ENCODE measurements at regions not wholly inside any gene's neighbourhood (a gene's known extent, or its start where the extent isn't known, plus 50 kb on each side); places are given as distances from the start of the nearest gene placed in this dataset.

DNA sequence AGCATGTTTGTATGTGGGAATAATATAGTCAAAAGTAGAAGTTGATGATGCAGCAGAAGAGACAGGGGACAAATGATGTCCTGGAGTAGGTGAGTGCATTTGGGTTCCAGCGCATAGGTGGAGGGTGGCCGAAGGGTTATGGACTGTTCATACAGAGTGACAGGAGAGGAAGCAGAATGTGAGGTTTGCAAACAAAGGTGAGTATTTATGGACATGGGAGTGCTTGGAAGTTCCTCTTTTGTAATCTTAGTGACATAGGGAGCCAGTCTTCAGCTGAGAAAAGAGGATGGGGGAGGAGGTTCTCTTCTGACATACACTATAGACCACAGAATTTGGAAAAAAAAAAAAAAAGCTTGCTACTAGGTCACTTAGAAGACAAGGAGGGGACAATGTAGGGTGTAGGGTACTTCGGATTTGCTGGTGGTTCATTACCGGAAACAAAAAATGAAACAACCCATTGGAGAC, 331.6 kb downstream of the DLEU7 start:
- Histone ChIP-seq H3K27me3 (ENCODE audit: insufficient read depth, low read length) (no peaks in the 10 kb centered on the region), H3K9me3 (ENCODE audit: insufficient read depth, low read depth, low read length) (peaks cover 9% of the 10 kb centered on the region), H3K4me1 (ENCODE audit: insufficient read depth, low read length) (no peaks in the 10 kb centered on the region), H3K36me3 (ENCODE audit: insufficient read depth, low read depth, low read length) (no peaks in the 10 kb centered on the region), H3K9ac (ENCODE audit: low read depth, low read length) (no peak overlapping the region), H3K27ac (ENCODE audit: low read length) (no peak overlapping the region), H3K4me3 (ENCODE audit: low read length) (no peak overlapping the region)

GRCh38 chr13:50512474-50513299, 330.8 kb downstream of the DLEU7 start:
- H3K27ac ChIP-seq (ENCODE audit: low read length) = no peak overlapping the region

DNA sequence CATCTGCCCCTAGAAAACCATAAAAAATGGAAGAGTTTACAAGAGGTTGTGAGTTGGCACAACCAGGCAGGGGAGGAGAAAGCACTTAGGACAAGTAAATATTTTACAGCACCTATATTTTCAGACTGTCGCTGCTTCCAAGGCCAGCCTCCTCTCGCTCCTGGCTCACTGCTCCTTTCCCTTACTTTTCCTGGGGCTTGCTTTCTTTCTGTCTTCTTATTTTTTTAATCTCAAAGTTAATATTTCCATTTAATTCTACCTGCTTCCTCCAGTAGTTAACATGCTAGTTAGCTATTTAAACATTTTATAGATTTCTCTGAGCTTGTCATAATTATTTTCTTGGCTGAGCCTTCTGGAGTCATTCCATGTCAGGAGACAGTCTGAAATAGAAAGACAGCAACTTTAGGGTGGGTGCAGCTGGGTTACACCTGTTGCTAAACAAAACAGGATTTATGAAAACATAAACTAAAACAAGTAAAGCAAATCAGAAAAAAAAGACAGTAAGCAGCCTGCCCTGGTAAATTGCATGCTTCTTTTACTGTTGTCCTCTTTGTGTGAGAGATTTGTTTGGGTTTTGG, 330.1 kb downstream of the DLEU7 start:
- Histone ChIP-seq H3K9me3 (ENCODE audit: insufficient read depth, low read depth, low read length) (peaks cover 9% of the 10 kb centered on the region), H3K27me3 (ENCODE audit: insufficient read depth, low read length) (no peaks in the 10 kb centered on the region), H3K4me3 (ENCODE audit: low read length) (no peak overlapping the region), H3K9ac (ENCODE audit: low read depth, low read length) (no peak overlapping the region), H3K27ac (ENCODE audit: low read length) (no peak overlapping the region), H3K36me3 (ENCODE audit: insufficient read depth, low read depth, low read length) (no peaks in the 10 kb centered on the region), H3K4me1 (ENCODE audit: insufficient read depth, low read length) (no peaks in the 10 kb centered on the region)

More at GRCh38 chr13:50512474-50513299, 330.8 kb downstream of the DLEU7 start:
- no peaks in the 10 kb centered on the region for H3K27me3 ChIP-seq (ENCODE audit: insufficient read depth, low read length)
- H3K9ac ChIP-seq (ENCODE audit: low read depth, low read length) = no peak overlapping the region
- H3K4me1 ChIP-seq (ENCODE audit: insufficient read depth, low read length) = no peaks in the 10 kb centered on the region
- H3K4me3 ChIP-seq (ENCODE audit: low read length) = no peak overlapping the region
- H3K9me3 ChIP-seq (ENCODE audit: insufficient read depth, low read depth, low read length) = peaks cover 9% of the 10 kb centered on the region
- no peaks in the 10 kb centered on the region for H3K36me3 ChIP-seq (ENCODE audit: insufficient read depth, low read depth, low read length)

- no peak overlapping the region for H3K4me3 ChIP-seq (ENCODE audit: low read length)
- no peak overlapping the region for H3K27ac ChIP-seq (ENCODE audit: low read length)
- H3K36me3 ChIP-seq (ENCODE audit: insufficient read depth, low read depth, low read length) = no peaks in the 10 kb centered on the region
- no peaks in the 10 kb centered on the region for H3K27me3 ChIP-seq (ENCODE audit: insufficient read depth, low read length)
- peaks cover 3% of the 10 kb centered on the region for H3K9me3 ChIP-seq (ENCODE audit: insufficient read depth, low read depth, low read length)
- H3K4me1 ChIP-seq (ENCODE audit: insufficient read depth, low read length) = no peaks in the 10 kb centered on the region
- H3K9ac ChIP-seq (ENCODE audit: low read depth, low read length) = no peak overlapping the region
Measured at GRCh38 chr13:50514249-50514648, 329.2 kb downstream of the DLEU7 start.

GRCh38 chr13:50518131-50518530, 325.4 kb downstream of the DLEU7 start:
- Histone ChIP-seq H3K4me3 (ENCODE audit: low read length) (no peak overlapping the region), H3K9ac (ENCODE audit: low read depth, low read length) (no peak overlapping the region), H3K36me3 (ENCODE audit: insufficient read depth, low read depth, low read length) (no peaks in the 10 kb centered on the region), H3K27ac (ENCODE audit: low read length) (no peak overlapping the region), H3K27me3 (ENCODE audit: insufficient read depth, low read length) (no peaks in the 10 kb centered on the region), H3K9me3 (ENCODE audit: insufficient read depth, low read depth, low read length) (no peaks in the 10 kb centered on the region), H3K4me1 (ENCODE audit: insufficient read depth, low read length) (no peaks in the 10 kb centered on the region)

DNA sequence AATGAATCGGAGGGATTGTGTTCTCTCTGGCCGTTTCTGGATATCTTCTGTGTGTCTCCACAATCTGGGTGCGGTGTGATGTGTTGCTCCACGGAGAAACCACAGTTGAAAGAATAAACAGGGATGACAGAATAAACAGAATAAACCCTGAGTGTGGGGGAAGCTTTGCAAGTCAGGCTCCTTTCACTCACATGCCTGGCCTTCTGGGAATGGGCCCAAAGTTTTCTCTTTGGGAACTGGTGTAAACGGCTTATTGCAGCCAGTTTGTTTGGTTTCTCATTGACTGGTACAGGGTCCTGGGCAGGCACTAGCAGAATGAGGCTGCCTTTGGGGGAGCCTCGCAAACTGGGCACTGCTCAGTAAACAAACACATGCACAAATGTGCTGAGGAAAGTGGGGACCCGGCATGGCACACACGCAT, 324.7 kb downstream of the DLEU7 start:
- H3K36me3 ChIP-seq (ENCODE audit: insufficient read depth, low read depth, low read length) = no peaks in the 10 kb centered on the region
- no peak overlapping the region for H3K4me3 ChIP-seq (ENCODE audit: low read length)
- H3K4me1 ChIP-seq (ENCODE audit: insufficient read depth, low read length) = no peaks in the 10 kb centered on the region
- no peaks in the 10 kb centered on the region for H3K9me3 ChIP-seq (ENCODE audit: insufficient read depth, low read depth, low read length)
- H3K27me3 ChIP-seq (ENCODE audit: insufficient read depth, low read length) = no peaks in the 10 kb centered on the region
- no peak overlapping the region for H3K27ac ChIP-seq (ENCODE audit: low read length)
- no peak overlapping the region for H3K9ac ChIP-seq (ENCODE audit: low read depth, low read length)

DNA sequence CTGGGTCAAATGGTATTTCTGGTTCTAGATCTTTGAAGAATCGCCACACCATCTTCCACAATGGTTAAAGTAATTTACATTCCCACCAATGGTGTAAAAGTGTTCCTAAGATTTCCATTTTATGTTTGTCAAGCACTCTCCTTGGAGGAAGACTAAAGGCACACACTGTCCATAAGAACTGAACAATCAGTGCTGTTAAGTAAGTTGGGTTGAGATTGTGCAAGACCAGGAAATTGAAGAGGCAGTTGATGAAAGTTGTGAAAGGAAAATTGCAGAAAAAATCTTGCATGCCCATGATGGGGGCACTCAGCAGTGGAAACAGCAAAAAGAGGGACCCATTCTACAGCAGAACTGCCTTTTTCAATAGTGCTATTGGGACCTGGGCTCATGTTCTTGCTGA, 323.6 kb downstream of the DLEU7 start:
- no peaks in the 10 kb centered on the region for H3K36me3 ChIP-seq (ENCODE audit: insufficient read depth, low read depth, low read length)
- no peak overlapping the region for H3K27ac ChIP-seq (ENCODE audit: low read length)
- no peak overlapping the region for H3K4me3 ChIP-seq (ENCODE audit: low read length)
- no peaks in the 10 kb centered on the region for H3K4me1 ChIP-seq (ENCODE audit: insufficient read depth, low read length)
- no peak overlapping the region for H3K9ac ChIP-seq (ENCODE audit: low read depth, low read length)
- no peaks in the 10 kb centered on the region for H3K27me3 ChIP-seq (ENCODE audit: insufficient read depth, low read length)
- no peaks in the 10 kb centered on the region for H3K9me3 ChIP-seq (ENCODE audit: insufficient read depth, low read depth, low read length)

DNA sequence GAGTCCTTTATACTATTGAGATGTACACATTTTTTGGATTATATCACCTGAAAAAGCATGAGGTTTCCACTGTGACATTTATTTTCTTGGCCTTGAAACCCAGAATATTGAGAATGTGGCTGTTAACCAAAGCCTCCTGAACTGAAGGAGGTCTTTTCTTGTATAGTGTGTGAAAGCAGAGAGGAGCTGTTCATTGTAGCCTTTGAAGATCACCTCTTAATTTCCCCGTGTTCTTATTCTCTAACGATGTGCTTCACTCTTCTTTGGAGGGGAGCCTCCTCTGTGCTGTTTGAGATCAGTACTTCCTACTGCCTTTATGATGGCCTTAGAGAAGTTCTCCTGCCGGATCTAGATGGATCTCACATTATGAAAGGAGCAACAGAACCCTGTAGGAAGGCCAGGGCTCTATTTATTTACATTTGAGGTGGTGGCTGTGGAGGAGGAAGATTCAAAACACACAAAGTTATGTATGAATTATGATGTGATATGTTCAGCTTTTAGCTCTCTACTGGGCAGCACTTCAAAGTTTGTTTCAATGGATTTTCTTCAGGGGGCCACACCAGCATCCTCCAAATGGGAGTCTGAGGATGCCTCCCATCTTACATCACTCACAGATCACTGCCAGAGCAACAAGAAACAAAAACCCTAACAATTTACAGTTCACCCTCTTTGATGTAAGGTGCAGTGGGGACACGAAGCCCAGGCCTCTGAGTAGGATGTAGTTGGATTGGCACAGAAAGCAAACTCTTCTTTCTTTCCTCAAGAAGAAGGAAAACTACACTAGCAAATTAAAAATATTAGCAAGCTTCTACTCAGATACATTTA, 322.3 kb downstream of the DLEU7 start:
- Histone ChIP-seq H3K27me3 (ENCODE audit: insufficient read depth, low read length) (no peaks in the 10 kb centered on the region), H3K36me3 (ENCODE audit: insufficient read depth, low read depth, low read length) (no peaks in the 10 kb centered on the region), H3K4me1 (ENCODE audit: insufficient read depth, low read length) (no peaks in the 10 kb centered on the region), H3K9me3 (ENCODE audit: insufficient read depth, low read depth, low read length) (no peaks in the 10 kb centered on the region), H3K9ac (ENCODE audit: low read depth, low read length) (no peak overlapping the region), H3K27ac (ENCODE audit: low read length) (no peak overlapping the region), H3K4me3 (ENCODE audit: low read length) (no peak overlapping the region)

- no peaks in the 10 kb centered on the region for H3K4me1 ChIP-seq (ENCODE audit: insufficient read depth, low read length)
- no peaks in the 10 kb centered on the region for H3K9me3 ChIP-seq (ENCODE audit: insufficient read depth, low read depth, low read length)
- H3K9ac ChIP-seq (ENCODE audit: low read depth, low read length) = no peak overlapping the region
- no peak overlapping the region for H3K27ac ChIP-seq (ENCODE audit: low read length)
- no peaks in the 10 kb centered on the region for H3K27me3 ChIP-seq (ENCODE audit: insufficient read depth, low read length)
- no peaks in the 10 kb centered on the region for H3K36me3 ChIP-seq (ENCODE audit: insufficient read depth, low read depth, low read length)
- H3K4me3 ChIP-seq (ENCODE audit: low read length) = no peak overlapping the region
Measured at GRCh38 chr13:50521831-50522149, 321.7 kb downstream of the DLEU7 start.

GRCh38 chr13:50522506-50522905, 321.0 kb downstream of the DLEU7 start:
- H3K27me3 ChIP-seq (ENCODE audit: insufficient read depth, low read length) = no peaks in the 10 kb centered on the region
- H3K27ac ChIP-seq (ENCODE audit: low read length) = no peak overlapping the region
- no peaks in the 10 kb centered on the region for H3K4me1 ChIP-seq (ENCODE audit: insufficient read depth, low read length)
- H3K4me3 ChIP-seq (ENCODE audit: low read length) = no peak overlapping the region
- no peak overlapping the region for H3K9ac ChIP-seq (ENCODE audit: low read depth, low read length)
- H3K36me3 ChIP-seq (ENCODE audit: insufficient read depth, low read depth, low read length) = no peaks in the 10 kb centered on the region
- no peaks in the 10 kb centered on the region for H3K9me3 ChIP-seq (ENCODE audit: insufficient read depth, low read depth, low read length)

DNA sequence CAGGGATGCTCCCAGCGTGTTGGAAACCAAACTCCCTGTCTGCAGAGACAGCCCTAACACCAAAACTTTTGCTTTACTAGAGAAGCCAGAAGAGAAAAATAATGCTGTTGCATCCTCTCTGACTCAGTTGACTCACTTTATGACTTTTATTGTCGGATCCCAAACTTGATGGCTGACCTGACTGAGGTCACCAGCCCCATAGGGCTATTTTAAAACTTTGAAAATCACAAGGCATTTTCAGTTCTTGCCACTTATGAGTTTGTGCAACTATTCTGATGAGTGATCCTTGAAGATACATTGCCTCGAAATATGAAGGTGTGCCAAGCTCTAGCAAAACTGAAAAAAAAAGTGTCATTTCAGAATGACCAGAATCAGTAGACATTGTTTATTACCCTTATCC, 320.2 kb downstream of the DLEU7 start:
- H3K9ac ChIP-seq (ENCODE audit: low read depth, low read length) = no peak overlapping the region
- H3K4me1 ChIP-seq (ENCODE audit: insufficient read depth, low read length) = no peaks in the 10 kb centered on the region
- no peaks in the 10 kb centered on the region for H3K36me3 ChIP-seq (ENCODE audit: insufficient read depth, low read depth, low read length)
- H3K27me3 ChIP-seq (ENCODE audit: insufficient read depth, low read length) = no peaks in the 10 kb centered on the region
- H3K27ac ChIP-seq (ENCODE audit: low read length) = no peak overlapping the region
- no peak overlapping the region for H3K4me3 ChIP-seq (ENCODE audit: low read length)
- H3K9me3 ChIP-seq (ENCODE audit: insufficient read depth, low read depth, low read length) = no peaks in the 10 kb centered on the region

All from iPS-20b (cell line).